ENCODE measurements at regions not wholly inside any gene's neighbourhood (a gene's known extent, or its start where the extent isn't known, plus 50 kb on each side); places are given as distances from the start of the nearest gene placed in this dataset.

GRCh38 chr4:123675567-123675966 is 279.0 kb downstream of the SPRY1 start:
- Histone ChIP-seq H3K4me1 (ENCODE audit: control insufficient read depth in 1 of 2, insufficient read depth in 2 of 2, low read depth in 1 of 2, low read length in 1 of 2) (peaks cover 0 to 8% of the 10 kb centered on the region in 2 experiments; a peak in 1 of 4 replicates), H3K4me2 (no peak overlapping the region), H2AFZ (ENCODE audit: low read depth) (no peak overlapping the region), H3K9ac (no peak overlapping the region), H3F3A (replicated peaks; ENCODE audit: insufficient read depth) (no peaks in the 10 kb centered on the region), H3K4me3 (ENCODE audit: low read depth in 2 of 2, low read length in 1 of 2) (no peak overlapping the region), H3K27ac (ENCODE audit: low read depth in 2 of 2, low read length in 1 of 2) (no peak overlapping the region), H4K20me1 (ENCODE audit: insufficient read depth) (no peaks in the 10 kb centered on the region), H3K9me2 (no peaks in the 10 kb centered on the region), H3K27me3 (ENCODE audit: insufficient read depth) (no peaks in the 10 kb centered on the region), H3K36me3 (replicated peaks in 1 of 2; ENCODE audit: control insufficient read depth in 1 of 2, insufficient read depth in 2 of 2, low read length in 1 of 2) (no peaks in the 10 kb centered on the region), H3K79me2 (ENCODE audit: insufficient read depth) (no peaks in the 10 kb centered on the region), H3K9me3 (no peaks in the 10 kb centered on the region; the same call in 1 of the 2 replicates)
- no peak for TF ChIP-seq REST (IDR thresholded peaks at IDR 0.05; ENCODE audit: low read depth, low read length)
- no peak for TF ChIP-seq FOXM1 (IDR thresholded peaks at IDR 0.05; ENCODE audit: low read depth)
- TF ChIP-seq RAD21 (IDR thresholded peaks at IDR 0.05; ENCODE audit: low read length): no peak
- TF ChIP-seq USF1 (IDR thresholded peaks at IDR 0.05; ENCODE audit: borderline replicate concordance, low read depth): no peak
- TF ChIP-seq TCF12 (IDR thresholded peaks at IDR 0.05): no peak
- TF ChIP-seq GABPA (IDR thresholded peaks at IDR 0.05; ENCODE audit: low read depth): no peak
- no peak for TF ChIP-seq MXI1 (IDR thresholded peaks at IDR 0.05; ENCODE audit: low read depth, low read length)
- no peak for TF ChIP-seq MAX (IDR thresholded peaks at IDR 0.05; ENCODE audit: low read depth)
- no peak for TF ChIP-seq NFIC (IDR thresholded peaks at IDR 0.05; ENCODE audit: borderline replicate concordance)
- TF ChIP-seq GATA2 (CRISPR knock-in tag; IDR thresholded peaks at IDR 0.05): no peak
- no peak for TF ChIP-seq YY1 (IDR thresholded peaks at IDR 0.05; ENCODE audit: low read depth)
- TF ChIP-seq SMC3 (IDR thresholded peaks at IDR 0.05; ENCODE audit: low read depth, low read length): no peak
- TF ChIP-seq SIN3A (IDR thresholded peaks at IDR 0.05; ENCODE audit: borderline replicate concordance, low read depth, low read length): no peak
- TF ChIP-seq USF2 (IDR thresholded peaks at IDR 0.05; ENCODE audit: borderline replicate concordance, low read depth, low read length): no peak
- no peak for TF ChIP-seq EP300 (IDR thresholded peaks at IDR 0.05; ENCODE audit: borderline replicate concordance in 1 of 2, low read depth in 1 of 2, low read length in 1 of 2)
- no peak for TF ChIP-seq NRF1 (IDR thresholded peaks at IDR 0.05; ENCODE audit: low read depth, low read length)
- TF ChIP-seq FOSL2 (IDR thresholded peaks at IDR 0.05; ENCODE audit: borderline replicate concordance, low read depth): no peak
- TF ChIP-seq TEAD4 (IDR thresholded peaks at IDR 0.05; ENCODE audit: borderline replicate concordance, insufficient read depth): no peak
- no peak for TF ChIP-seq RFX5 (IDR thresholded peaks at IDR 0.05; ENCODE audit: low read length)
- 95% methylated on average over 1 of the region's 1 CpG for WGBS (ENCODE audit: low lambda C conversion rate)
- no peak for DNase-seq
- CTCF ChIA-PET: no interaction called here
- POLR2A ChIA-PET: no interaction called here

All from SK-N-SH (cell line).